ENCODE measurements at regions not wholly inside any gene's neighbourhood (a gene's known extent, or its start where the extent isn't known, plus 50 kb on each side); places are given as distances from the start of the nearest gene placed in this dataset.

GRCh38 chr3:104548401-104548800 is 818.3 kb upstream of the ALCAM start:
- DNase-seq (ENCODE audit: low read depth in 2 of 2), result no peak

GRCh38 chr3:104549099-104549714 is 817.5 kb upstream of the ALCAM start:
- DNase-seq (ENCODE audit: low read depth in 2 of 2), result no peak

- DNase-seq (ENCODE audit: low read depth in 2 of 2), result no peak
Measured at GRCh38 chr3:104553121-104553520, 813.6 kb upstream of the ALCAM start.

- no peak for DNase-seq (ENCODE audit: low read depth in 2 of 2)
Measured at GRCh38 chr3:104554425-104554824, 812.3 kb upstream of the ALCAM start.

GRCh38 chr3:104555728-104556127 is 811.0 kb upstream of the ALCAM start:
- no peak for DNase-seq (ENCODE audit: low read depth in 2 of 2)

GRCh38 chr3:104556372-104557078 is 810.2 kb upstream of the ALCAM start:
- no peak for DNase-seq (ENCODE audit: low read depth in 2 of 2)

GRCh38 chr3:104561324-104561723 is 805.4 kb upstream of the ALCAM start:
- DNase-seq (ENCODE audit: low read depth in 2 of 2), result no peak

GRCh38 chr3:104564045-104564643 is 802.6 kb upstream of the ALCAM start:
- peak; percentile 64 to 73 for DNase-seq (ENCODE audit: low read depth in 2 of 2)

- DNase-seq (ENCODE audit: low read depth in 2 of 2), result no peak
Measured at GRCh38 chr3:104566054-104566453, 800.7 kb upstream of the ALCAM start.

- no peak for DNase-seq (ENCODE audit: low read depth in 2 of 2)
Measured at GRCh38 chr3:104575634-104576033, 791.1 kb upstream of the ALCAM start.

GRCh38 chr3:104578558-104578957 is 788.2 kb upstream of the ALCAM start:
- no peak for DNase-seq (ENCODE audit: low read depth in 2 of 2)

- DNase-seq (ENCODE audit: low read depth in 2 of 2), result no peak
Measured at GRCh38 chr3:104582092-104582491, 784.6 kb upstream of the ALCAM start.

GRCh38 chr3:104584682-104585081 is 782.0 kb upstream of the ALCAM start:
- no peak for DNase-seq (ENCODE audit: low read depth in 2 of 2)

GRCh38 chr3:104586344-104586743 is 780.4 kb upstream of the ALCAM start:
- DNase-seq (ENCODE audit: low read depth in 2 of 2), result no peak

GRCh38 chr3:104588442-104588841 is 778.3 kb upstream of the ALCAM start:
- no peak for DNase-seq (ENCODE audit: low read depth in 2 of 2)

GRCh38 chr3:104591776-104592175 is 774.9 kb upstream of the ALCAM start:
- no peak for DNase-seq (ENCODE audit: low read depth in 2 of 2)

GRCh38 chr3:104594491-104594890 is 772.2 kb upstream of the ALCAM start:
- DNase-seq (ENCODE audit: low read depth in 2 of 2), result no peak

- DNase-seq (ENCODE audit: low read depth in 2 of 2), result no peak
Measured at GRCh38 chr3:104596054-104596453, 770.7 kb upstream of the ALCAM start.

- DNase-seq (ENCODE audit: low read depth in 2 of 2), result peak; percentile 71 to 80
Measured at GRCh38 chr3:104596551-104596950, 770.2 kb upstream of the ALCAM start.

GRCh38 chr3:104598848-104599511 is 767.7 kb upstream of the ALCAM start:
- DNase-seq (ENCODE audit: low read depth in 2 of 2), result no peak

- DNase-seq (ENCODE audit: low read depth in 2 of 2), result peak; percentile 63 to 68
Measured at GRCh38 chr3:104604326-104605010, 762.2 kb upstream of the ALCAM start.

GRCh38 chr3:104606812-104607211 is 759.9 kb upstream of the ALCAM start:
- DNase-seq (ENCODE audit: low read depth in 2 of 2), result no peak

Data from lung microvascular endothelial cell (primary cell).